ENCODE measurements at regions not wholly inside any gene's neighbourhood (a gene's known extent, or its start where the extent isn't known, plus 50 kb on each side); places are given as distances from the start of the nearest gene placed in this dataset.

- peak; percentile 98 for DNase-seq
Measured at GRCh38 chr21:35933466-35933865, 126.9 kb downstream of the SETD4 start.

GRCh38 chr21:35932232-35932911 is 128.0 kb downstream of the SETD4 start:
- peak; percentile 85 for DNase-seq

GRCh38 chr21:35929901-35930300 is 130.4 kb downstream of the SETD4 start:
- no peak for DNase-seq

GRCh38 chr21:35927262-35927661 is 133.1 kb downstream of the SETD4 start:
- no peak for DNase-seq

GRCh38 chr21:35926003-35926740 is 134.2 kb downstream of the SETD4 start:
- no peak for DNase-seq

GRCh38 chr21:35925497-35925896 is 134.8 kb downstream of the SETD4 start:
- DNase-seq, result no peak

- DNase-seq, result peak; percentile 77
Measured at GRCh38 chr21:35924714-35925301, 135.5 kb downstream of the SETD4 start.

- no peak for DNase-seq
Measured at GRCh38 chr21:35923971-35924370, 136.4 kb downstream of the SETD4 start.

GRCh38 chr21:35922618-35923017 is 137.7 kb downstream of the SETD4 start:
- DNase-seq, result no peak

- no peak for DNase-seq
Measured at GRCh38 chr21:35921471-35921870, 138.9 kb downstream of the SETD4 start.

- no peak for DNase-seq
Measured at GRCh38 chr21:35920436-35920835, 139.9 kb downstream of the SETD4 start.

GRCh38 chr21:35915030-35915429 is 145.3 kb downstream of the SETD4 start:
- DNase-seq, result no peak

GRCh38 chr21:35911412-35912191 is 148.7 kb downstream of the SETD4 start:
- no peak for DNase-seq

GRCh38 chr21:35909456-35910223 is 150.7 kb downstream of the SETD4 start:
- peak; percentile 92 for DNase-seq

- peak; percentile 28 for DNase-seq
Measured at GRCh38 chr21:35908311-35909078, 151.8 kb downstream of the SETD4 start.

GRCh38 chr21:35906586-35906985 is 153.7 kb downstream of the SETD4 start:
- DNase-seq, result no peak

- no peak for DNase-seq
Measured at GRCh38 chr21:35905963-35906345, 154.4 kb downstream of the SETD4 start.

- DNase-seq, result no peak
Measured at GRCh38 chr21:35905096-35905962, 155.0 kb downstream of the SETD4 start.

- DNase-seq, result no peak
Measured at GRCh38 chr21:35900539-35900938, 159.8 kb downstream of the SETD4 start.

- DNase-seq, result no peak
Measured at GRCh38 chr21:35896060-35896459, 164.3 kb downstream of the SETD4 start.

All from fibroblast of skin of scalp (primary cell).